Hepatocyte (in vitro differentiated cells): ENCODE measurements at regions not wholly inside any gene's neighbourhood (a gene's known extent, or its start where the extent isn't known, plus 50 kb on each side); places are given as distances from the start of the nearest gene placed in this dataset.

Experiments used
- DNase-seq: peaks from one replicate; pipeline ENCODE4 v3.0.0-alpha.2; 2016; ENCODE audit warnings: low spot score
- H2AFZ ChIP-seq: fragments of 200-600 bp; sonication (generic); 2 replicates; pipeline ENCODE4 v1.6.0; 2016; ENCODE audit warnings: antibody characterized with exemption, mild to moderate bottlenecking
- H3K27ac ChIP-seq: fragments of 200-600 bp; sonication (generic); 2 replicates; pipeline ENCODE4 v1.5.1; 2016; ENCODE audit warnings: mild to moderate bottlenecking
- H3K27me3 ChIP-seq: fragments of 200-600 bp; sonication (generic); 2 replicates; pipeline ENCODE4 v1.6.1; 2016
- H3K36me3 ChIP-seq: fragments of 200-600 bp; sonication (generic); replicated peaks from 2 replicates; pipeline ENCODE4 v1.5.1; 2016; ENCODE audit warnings: low read depth; ENCODE audit not compliant: insufficient read depth
- H3K4me1 ChIP-seq: fragments of 200-600 bp; sonication (generic); 2 replicates; pipeline ENCODE4 v1.5.1; 2016; ENCODE audit warnings: mild to moderate bottlenecking, moderate library complexity; ENCODE audit not compliant: insufficient read depth
- H3K4me2 ChIP-seq: fragments of 200-600 bp; sonication (generic); 2 replicates; pipeline ENCODE4 v1.6.0; 2016
- H3K4me3 ChIP-seq: fragments of 200-600 bp; sonication (generic); 2 replicates; pipeline ENCODE4 v1.5.1; 2016; ENCODE audit warnings: mild to moderate bottlenecking
- H3K79me2 ChIP-seq: fragments of 200-600 bp; sonication (generic); 2 replicates; pipeline ENCODE4 v1.6.0; 2017; ENCODE audit warnings: mild to moderate bottlenecking
- H3K9me2 ChIP-seq: fragments of 200-600 bp; sonication (generic); replicated peaks from 2 replicates; pipeline ENCODE4 v1.6.0; 2017; ENCODE audit warnings: mild to moderate bottlenecking; ENCODE audit not compliant: insufficient read depth
- H3K9me3 ChIP-seq: fragments of 200-600 bp; sonication (generic); 2 replicates; pipeline ENCODE4 v1.5.1; 2016; ENCODE audit warnings: low read depth, mild to moderate bottlenecking
- H4K20me1 ChIP-seq: fragments of 200-600 bp; sonication (generic); 2 replicates; pipeline ENCODE4 v1.6.0; 2016; ENCODE audit warnings: mild to moderate bottlenecking; ENCODE audit not compliant: insufficient read depth, poor library complexity, severe bottlenecking
- EZH2 ChIP-seq: fragments of 200-600 bp; sonication (generic); IDR thresholded peaks from 2 replicates; pipeline ENCODE4 v1.6.1; 2016; ENCODE audit warnings: antibody characterized with exemption, mild to moderate bottlenecking, borderline replicate concordance
- EZH2phosphoT487 ChIP-seq: fragments of 200-600 bp; sonication (generic); IDR thresholded peaks from one replicate; pipeline ENCODE4 v1.6.1; 2018; ENCODE audit warnings: antibody characterized with exemption, mild to moderate bottlenecking, low read depth, moderate library complexity; ENCODE audit not compliant: unreplicated experiment, severe bottlenecking
- WGBS: methylation state at CpG from one replicate; pipeline ENCODE4 v1.1.6; 2016; ENCODE audit warnings: low lambda C conversion rate; ENCODE audit errors: missing lambda C conversion rate; 5-methylcytosine and 5-hydroxymethylcytosine counted together
- TF ChIP-seq, protein P1 (sequence below): fragments of 200-600 bp; sonication (generic); IDR thresholded peaks from 2 replicates; pipeline ENCODE4 v1.5.1; 2016; ENCODE audit warnings: antibody characterized with exemption, mild to moderate bottlenecking; ENCODE audit not compliant: poor library complexity

- no peaks in the 10 kb centered on the region for H3K9me3 ChIP-seq
- 76% methylated on average over 17 of the region's 17 CpGs for WGBS
- H2AFZ ChIP-seq, result no peak overlapping the region
- no peak overlapping the region for H3K4me2 ChIP-seq
- no peaks in the 10 kb centered on the region for H3K4me1 ChIP-seq
- no peaks in the 10 kb centered on the region for H3K36me3 ChIP-seq
- DNase-seq, result no peak
- TF ChIP-seq, protein P1, sequence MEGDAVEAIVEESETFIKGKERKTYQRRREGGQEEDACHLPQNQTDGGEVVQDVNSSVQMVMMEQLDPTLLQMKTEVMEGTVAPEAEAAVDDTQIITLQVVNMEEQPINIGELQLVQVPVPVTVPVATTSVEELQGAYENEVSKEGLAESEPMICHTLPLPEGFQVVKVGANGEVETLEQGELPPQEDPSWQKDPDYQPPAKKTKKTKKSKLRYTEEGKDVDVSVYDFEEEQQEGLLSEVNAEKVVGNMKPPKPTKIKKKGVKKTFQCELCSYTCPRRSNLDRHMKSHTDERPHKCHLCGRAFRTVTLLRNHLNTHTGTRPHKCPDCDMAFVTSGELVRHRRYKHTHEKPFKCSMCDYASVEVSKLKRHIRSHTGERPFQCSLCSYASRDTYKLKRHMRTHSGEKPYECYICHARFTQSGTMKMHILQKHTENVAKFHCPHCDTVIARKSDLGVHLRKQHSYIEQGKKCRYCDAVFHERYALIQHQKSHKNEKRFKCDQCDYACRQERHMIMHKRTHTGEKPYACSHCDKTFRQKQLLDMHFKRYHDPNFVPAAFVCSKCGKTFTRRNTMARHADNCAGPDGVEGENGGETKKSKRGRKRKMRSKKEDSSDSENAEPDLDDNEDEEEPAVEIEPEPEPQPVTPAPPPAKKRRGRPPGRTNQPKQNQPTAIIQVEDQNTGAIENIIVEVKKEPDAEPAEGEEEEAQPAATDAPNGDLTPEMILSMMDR, result no peak
- no peak for TF ChIP-seq EZH2
- no peak for TF ChIP-seq EZH2phosphoT487
- no peak overlapping the region for H3K27ac ChIP-seq
- peaks cover 7% of the 10 kb centered on the region for H3K27me3 ChIP-seq
- no peaks in the 10 kb centered on the region for H4K20me1 ChIP-seq
- H3K4me3 ChIP-seq, result no peak overlapping the region
- no peaks in the 10 kb centered on the region for H3K9me2 ChIP-seq
- no peaks in the 10 kb centered on the region for H3K79me2 ChIP-seq
Measured at GRCh38 chr11:134847083-134847715, 435.2 kb upstream of the B3GAT1 start.

DNA sequence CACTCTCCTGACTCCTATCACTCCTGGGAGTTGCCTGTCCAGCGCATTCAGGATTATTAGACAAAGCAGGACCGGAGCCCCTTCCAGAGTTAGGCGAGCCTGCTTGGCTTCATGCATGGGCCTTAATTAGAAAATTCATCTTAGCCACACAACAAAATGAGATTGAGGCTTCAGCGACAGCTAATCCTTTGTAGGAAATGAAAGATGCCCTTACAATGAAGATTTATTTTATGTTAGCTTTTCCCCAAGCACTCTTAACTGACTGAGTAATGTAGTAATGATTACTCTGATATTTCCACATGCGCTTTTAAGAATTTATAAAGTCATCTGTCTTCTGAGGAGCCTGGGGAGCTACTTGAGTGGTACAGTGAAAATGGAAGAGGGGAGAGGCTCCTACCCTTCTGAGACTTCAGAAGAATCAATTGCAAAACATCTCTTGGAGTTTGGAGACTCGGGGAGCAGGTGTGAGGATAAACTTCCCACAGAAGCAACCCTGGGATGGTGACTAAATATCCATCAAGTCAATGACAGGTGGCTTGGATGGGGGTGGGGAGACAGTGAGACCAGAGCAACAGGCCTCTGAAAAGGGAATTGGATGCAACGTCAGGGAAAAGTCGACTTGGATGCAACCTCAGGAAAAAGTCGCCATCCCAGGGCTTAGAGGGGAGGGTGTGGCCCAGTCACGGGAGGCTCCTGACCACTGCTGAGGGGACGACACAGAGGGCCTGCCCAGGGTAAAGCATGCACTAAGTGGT lies 434.5 kb upstream of the B3GAT1 start:
- no peaks in the 10 kb centered on the region for H3K9me3 ChIP-seq
- H2AFZ ChIP-seq, result no peak overlapping the region
- H4K20me1 ChIP-seq, result no peaks in the 10 kb centered on the region
- H3K27ac ChIP-seq, result no peak overlapping the region
- peaks cover 13% of the 10 kb centered on the region for H3K27me3 ChIP-seq
- H3K9me2 ChIP-seq, result no peaks in the 10 kb centered on the region
- no peaks in the 10 kb centered on the region for H3K4me1 ChIP-seq
- H3K4me2 ChIP-seq, result no peak overlapping the region
- DNase-seq, result no peak
- no peaks in the 10 kb centered on the region for H3K79me2 ChIP-seq
- H3K36me3 ChIP-seq, result no peaks in the 10 kb centered on the region
- TF ChIP-seq, protein P1, result no peak
- TF ChIP-seq EZH2, result no peak
- TF ChIP-seq EZH2phosphoT487, result no peak
- H3K4me3 ChIP-seq, result no peak overlapping the region
- 77% methylated on average over 11 of the region's 11 CpGs for WGBS

GRCh38 chr11:134845474-134846327 lies 433.7 kb upstream of the B3GAT1 start:
- no peak for TF ChIP-seq EZH2
- no peak for TF ChIP-seq EZH2phosphoT487
- TF ChIP-seq, protein P1, result no peak
- Histone ChIP-seq H3K36me3 (no peaks in the 10 kb centered on the region), H3K27ac (no peak overlapping the region), H3K4me2 (no peak overlapping the region), H3K79me2 (no peaks in the 10 kb centered on the region), H4K20me1 (no peaks in the 10 kb centered on the region), H3K4me1 (no peaks in the 10 kb centered on the region), H3K4me3 (no peak overlapping the region), H2AFZ (no peak overlapping the region), H3K27me3 (peaks cover 18% of the 10 kb centered on the region), H3K9me2 (no peaks in the 10 kb centered on the region), H3K9me3 (no peaks in the 10 kb centered on the region)
- DNase-seq, result no peak
- 88% methylated on average over 13 of the region's 13 CpGs for WGBS
